Adrenal gland (tissue), 9 donors: ENCODE measurements at regions not wholly inside any gene's neighbourhood (a gene's known extent, or its start where the extent isn't known, plus 50 kb on each side); places are given as distances from the start of the nearest gene placed in this dataset.
"Not testable (repeated sequence)": the region's sequence is repeated elsewhere in the genome, so short reads cannot be mapped to it uniquely, and the experiment has no call there.

ENCODE experiments used
- DNase-seq, 7 donors: peaks; one replicate each; pipeline ENCODE4 v3.0.0-alpha.2; 2019 to 2020
- H3K27ac ChIP-seq, 5 donors: fragments of 200-600 bp; sonication (generic) in 4 of 5; 1 replicate in 3 of 5; 2 replicates in 2 of 5; pipeline versions ENCODE4 v1.5.1 to v1.8.0; 2016 to 2020; ENCODE audit warnings: mild to moderate bottlenecking in 1 of 5
- H3K27me3 ChIP-seq: fragments of 200-600 bp; 2 replicates; pipeline ENCODE4 v1.8.0; 2021
- H3K36me3 ChIP-seq, 2 donors: fragments of 200-600 bp; replicated peaks in 1 of 2; 1 replicate in 1 of 2; 2 replicates in 1 of 2; pipeline versions ENCODE4 v1.5.1 to v1.8.0; 2018 to 2022
- H3K4me1 ChIP-seq, 2 donors: fragments of 200-600 bp; replicated peaks in 1 of 2; 1 replicate in 1 of 2; 2 replicates in 1 of 2; pipeline versions ENCODE4 v1.5.1 to v1.8.0; 2018 to 2021
- H3K4me3 ChIP-seq, 4 donors: fragments of 200-600 bp; sonication (generic) in 3 of 4; one replicate each; pipeline ENCODE4 v1.5.1; 2016 to 2018
- H3K9me3 ChIP-seq, 3 donors: fragments of 200-600 bp; sonication (generic) in 1 of 3; replicated peaks in 1 of 3; 1 replicate in 2 of 3; 2 replicates in 1 of 3; pipeline versions ENCODE4 v1.5.1 to v1.8.0; 2016 to 2021
- POLR2A ChIP-seq, 2 donors: fragments of 450-650 bp; IDR thresholded peaks; one replicate each; pipeline ENCODE4 v1.6.1; 2017; ENCODE audit warnings: antibody characterized with exemption in 2 of 2, mild to moderate bottlenecking in 2 of 2, moderate library complexity in 1 of 2
- WGBS, 4 donors: extraction: QIAGEN DNeasy Blood & Tissue Kit in 2 of 4; methylation state at CpG; one replicate each; pipeline versions ENCODE4 v1.1.5 to v1.1.7; 2013 to 2017; 5-methylcytosine and 5-hydroxymethylcytosine counted together
- intact Hi-C, 2 donors: fragments of 100-400 bp; cut with DNase I; formaldehyde crosslinking; loops; one replicate each; pipeline versions ENCODE4 v1.14.1 to v1.15.0; 2022 to 2023
- TF ChIP-seq, protein P1 (sequence below), 6 experiments: fragments of 450-650 bp in 4 of 6; fragments of 200-600 bp in 2 of 6; sonication (generic) in 1 of 6; IDR thresholded peaks; 1 replicate in 5 of 6; 2 replicates in 1 of 6; pipeline versions ENCODE4 v1.5.1 to v1.8.0; 2016 to 2021; ENCODE audit warnings: antibody characterized with exemption in 6 of 6, mild to moderate bottlenecking in 2 of 6, moderate library complexity in 1 of 6
- donor health status: healthy with polysubstance abuse.
- donor health status: Bipolar disorder and iron deficiency.
- donor health status: DM: yes; HTN: yes; CAD: no.
- donor health status: DM: no; HTN: no; CAD: no.
- donor health status: DM: no; HTN: no; CAD: no.

DNA sequence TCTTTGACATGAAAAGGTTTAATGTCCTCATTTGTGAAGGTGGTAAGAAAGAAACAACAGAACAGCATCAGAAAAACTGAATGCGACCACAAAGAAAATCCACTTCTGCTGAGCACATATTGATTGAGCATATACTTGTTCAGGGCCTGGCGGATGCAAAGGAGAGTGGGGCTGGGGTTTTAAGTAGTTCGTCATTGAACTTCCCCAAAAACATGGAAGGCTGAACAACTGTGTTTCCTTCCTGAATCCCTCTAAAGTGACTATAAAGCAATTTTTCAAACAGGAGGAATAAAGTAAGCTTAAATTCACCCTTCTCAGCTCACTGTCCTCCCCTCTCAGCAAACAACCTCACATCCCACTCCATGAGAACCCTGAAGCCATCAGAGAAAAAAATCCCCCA, 262.9 kb downstream of the AGTPBP1 start:
- H3K36me3 ChIP-seq, result no peaks in the 10 kb centered on the region
- peak overlapping the region in 1 of 5 donors; percentile 53 for H3K27ac ChIP-seq
- intact Hi-C loops, result no loop called here
- no peak overlapping the region for H3K4me3 ChIP-seq
- H3K27me3 ChIP-seq, result no peaks in the 10 kb centered on the region
- H3K4me1 ChIP-seq, result no peaks in the 10 kb centered on the region
- H3K9me3 ChIP-seq, result no peaks in the 10 kb centered on the region
- DNase-seq, result peak in 1 of 7 donors; percentile 8
- 67 to 82% (median 71%) methylated on average over 3 of the region's 3 CpGs for WGBS, 4 donors
- TF ChIP-seq POLR2A (IDR thresholded peaks at IDR 0.05), result no peak
- TF ChIP-seq, protein P1, sequence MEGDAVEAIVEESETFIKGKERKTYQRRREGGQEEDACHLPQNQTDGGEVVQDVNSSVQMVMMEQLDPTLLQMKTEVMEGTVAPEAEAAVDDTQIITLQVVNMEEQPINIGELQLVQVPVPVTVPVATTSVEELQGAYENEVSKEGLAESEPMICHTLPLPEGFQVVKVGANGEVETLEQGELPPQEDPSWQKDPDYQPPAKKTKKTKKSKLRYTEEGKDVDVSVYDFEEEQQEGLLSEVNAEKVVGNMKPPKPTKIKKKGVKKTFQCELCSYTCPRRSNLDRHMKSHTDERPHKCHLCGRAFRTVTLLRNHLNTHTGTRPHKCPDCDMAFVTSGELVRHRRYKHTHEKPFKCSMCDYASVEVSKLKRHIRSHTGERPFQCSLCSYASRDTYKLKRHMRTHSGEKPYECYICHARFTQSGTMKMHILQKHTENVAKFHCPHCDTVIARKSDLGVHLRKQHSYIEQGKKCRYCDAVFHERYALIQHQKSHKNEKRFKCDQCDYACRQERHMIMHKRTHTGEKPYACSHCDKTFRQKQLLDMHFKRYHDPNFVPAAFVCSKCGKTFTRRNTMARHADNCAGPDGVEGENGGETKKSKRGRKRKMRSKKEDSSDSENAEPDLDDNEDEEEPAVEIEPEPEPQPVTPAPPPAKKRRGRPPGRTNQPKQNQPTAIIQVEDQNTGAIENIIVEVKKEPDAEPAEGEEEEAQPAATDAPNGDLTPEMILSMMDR (IDR thresholded peaks at IDR 0.05), result no peak

DNA sequence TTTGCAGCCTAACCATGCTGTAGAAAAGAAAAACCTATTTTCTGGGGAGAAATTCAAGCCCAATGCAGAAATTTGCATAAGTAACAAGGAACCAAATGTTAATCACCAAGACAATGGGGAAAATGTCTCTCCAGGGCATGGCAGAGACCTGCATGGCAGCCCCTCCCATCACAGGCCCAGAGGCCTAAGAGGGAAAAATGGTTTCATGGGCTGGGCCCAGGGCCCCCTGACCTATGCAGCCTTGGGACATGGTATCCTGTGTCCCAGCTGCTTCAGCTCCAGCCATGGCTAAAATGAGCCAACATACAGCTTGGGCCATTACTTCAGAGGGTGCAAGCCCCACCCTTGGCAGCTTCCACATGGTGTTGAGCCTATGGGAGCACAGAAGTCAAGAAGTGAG, 266.9 kb downstream of the AGTPBP1 start:
- H3K36me3 ChIP-seq, H3K4me3 ChIP-seq, H3K4me1 ChIP-seq, H3K9me3 ChIP-seq, DNase-seq, H3K27me3 ChIP-seq, intact Hi-C loops, H3K27ac ChIP-seq: not testable (repeated sequence)

DNA sequence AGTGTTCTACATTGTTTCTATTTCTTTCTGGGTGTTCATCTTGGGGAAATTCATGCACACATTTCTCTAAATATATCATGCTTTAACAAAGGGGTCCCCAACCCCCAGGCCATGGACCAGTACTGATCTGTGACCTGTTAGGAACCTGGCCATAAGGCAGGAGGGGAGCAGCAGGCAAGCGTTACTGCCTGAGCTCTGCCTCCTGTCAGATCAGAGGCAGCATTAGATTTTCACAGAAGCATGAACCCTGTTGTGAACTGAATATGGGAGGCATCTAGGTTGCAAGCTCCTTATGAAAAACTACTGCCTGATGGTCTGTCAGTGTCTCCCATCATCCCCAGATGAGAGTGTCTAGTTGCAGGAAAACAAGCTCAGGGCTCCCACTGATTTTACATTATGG, 270.0 kb downstream of the AGTPBP1 start:
- no peak overlapping the region for H3K4me3 ChIP-seq
- no peaks in the 10 kb centered on the region for H3K9me3 ChIP-seq
- no peak overlapping the region for H3K27ac ChIP-seq
- 67 to 100% (median 74%) methylated on average over 1 of the region's 1 CpG for WGBS, 4 donors
- no peaks in the 10 kb centered on the region for H3K27me3 ChIP-seq
- intact Hi-C loops, result no loop called here
- TF ChIP-seq, protein P1 (IDR thresholded peaks at IDR 0.05), result no peak
- TF ChIP-seq POLR2A (IDR thresholded peaks at IDR 0.05), result no peak
- no peak for DNase-seq
- H3K4me1 ChIP-seq, result no peaks in the 10 kb centered on the region
- no peaks in the 10 kb centered on the region for H3K36me3 ChIP-seq

DNA sequence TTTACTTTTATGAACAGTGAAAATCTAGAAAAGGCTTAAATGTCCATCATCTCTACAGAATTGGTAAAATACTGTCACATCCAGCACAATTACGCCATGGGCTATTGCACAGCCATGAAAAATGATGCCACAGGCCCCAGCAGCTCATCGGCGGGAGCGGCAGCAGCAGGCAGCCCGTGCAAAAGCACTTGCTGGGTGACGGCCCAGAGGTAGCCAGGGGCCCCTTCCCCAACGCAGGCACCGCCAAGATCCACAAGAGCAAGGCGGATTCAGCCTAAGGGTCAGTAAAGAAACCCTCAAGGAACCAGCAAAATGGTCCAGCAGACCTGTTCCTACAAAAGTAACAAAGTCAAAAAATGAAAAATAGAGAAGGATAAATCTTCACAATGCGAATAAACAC, 272.7 kb downstream of the AGTPBP1 start:
- Histone ChIP-seq H3K4me1 (no peaks in the 10 kb centered on the region), H3K9me3 (no peaks in the 10 kb centered on the region), H3K36me3 (no peaks in the 10 kb centered on the region), H3K27me3 (no peaks in the 10 kb centered on the region), H3K27ac (no peak overlapping the region), H3K4me3 (no peak overlapping the region)
- no peak for DNase-seq
- intact Hi-C loops, result no loop called here
- 81 to 86% (median 84%) methylated on average over 10 of the region's 10 CpGs for WGBS, 4 donors
- TF ChIP-seq, protein P1 (IDR thresholded peaks at IDR 0.05), result no peak
- TF ChIP-seq POLR2A (IDR thresholded peaks at IDR 0.05), result no peak

DNA sequence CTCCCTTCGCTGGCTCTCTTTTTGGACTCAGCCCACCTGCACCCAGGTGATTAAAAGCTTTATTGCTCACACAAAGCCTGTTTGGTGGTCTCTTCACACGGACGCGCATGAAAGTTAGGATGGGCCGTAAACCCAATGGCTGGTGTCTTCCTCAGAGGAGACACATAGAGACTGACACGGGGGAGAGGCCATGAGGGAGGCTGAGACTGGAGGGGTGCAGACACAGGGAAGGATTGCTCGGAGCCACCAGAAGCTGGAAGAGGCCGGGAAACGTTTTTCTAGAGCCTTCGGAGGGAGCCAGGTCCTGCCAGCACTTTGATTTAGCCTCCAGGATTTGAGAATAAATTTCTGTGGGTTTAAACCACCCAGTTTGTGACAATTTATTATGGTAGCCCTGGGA, 274.9 kb downstream of the AGTPBP1 start:
- intact Hi-C loops, result no loop called here
- Histone ChIP-seq H3K9me3 (no peaks in the 10 kb centered on the region), H3K27me3 (no peaks in the 10 kb centered on the region), H3K4me1 (no peaks in the 10 kb centered on the region), H3K4me3 (no peak overlapping the region), H3K36me3 (no peaks in the 10 kb centered on the region), H3K27ac (no peak overlapping the region)
- DNase-seq, result no peak
- no peak for TF ChIP-seq POLR2A (IDR thresholded peaks at IDR 0.05)
- TF ChIP-seq, protein P1 (IDR thresholded peaks at IDR 0.05), result no peak
- 75 to 78% (median 76%) methylated on average over 10 of the region's 10 CpGs for WGBS, 4 donors

DNA sequence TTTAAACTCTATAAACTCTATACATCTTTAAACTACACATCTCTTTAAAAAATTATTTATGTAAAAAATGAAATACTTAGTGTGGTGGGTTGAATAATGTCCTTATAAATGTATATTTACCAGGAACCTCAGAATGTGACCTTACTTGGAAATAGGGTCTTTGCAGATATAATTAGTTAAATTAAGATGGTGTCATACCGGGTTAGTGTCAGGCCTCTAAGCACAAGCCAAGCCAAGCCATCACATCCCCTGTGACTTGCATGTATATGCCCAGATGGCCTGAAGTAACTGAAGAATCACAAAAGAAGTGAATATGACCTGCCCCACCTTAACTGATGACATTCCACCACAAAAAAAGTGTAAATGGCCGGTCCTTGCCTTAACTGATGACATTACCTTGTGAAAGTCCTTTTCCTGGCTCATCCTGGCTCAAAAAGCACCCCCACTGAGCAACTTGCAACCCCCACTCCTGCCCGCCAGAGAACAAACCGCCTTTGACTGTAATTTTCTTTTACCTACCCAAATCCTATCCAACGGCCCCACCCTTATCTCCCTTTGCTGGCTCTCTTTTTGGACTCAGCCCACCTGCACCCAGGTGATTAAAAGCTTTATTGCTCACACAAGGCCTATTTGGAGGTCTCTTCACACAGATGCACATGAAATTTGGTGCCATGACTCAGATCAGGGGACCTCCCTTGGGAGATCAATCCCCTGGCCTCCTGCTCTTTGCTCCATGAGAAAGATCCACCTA, 283.5 kb downstream of the AGTPBP1 start:
- H3K4me1 ChIP-seq, H3K36me3 ChIP-seq, H3K9me3 ChIP-seq, H3K4me3 ChIP-seq, H3K27ac ChIP-seq, H3K27me3 ChIP-seq, intact Hi-C loops, DNase-seq: not testable (repeated sequence)
- WGBS, 4 donors, result 85 to 92% (median 87%) methylated on average over 4 to 5 of the region's 5 CpGs
